Endothelial cell of umbilical vein (primary cell): ENCODE measurements at regions not wholly inside any gene's neighbourhood (a gene's known extent, or its start where the extent isn't known, plus 50 kb on each side); places are given as distances from the start of the nearest gene placed in this dataset.

Experiments
- BruUV-seq: library from RNA; stranded (reverse); fragments of 400-500 nt; replicated peaks from 2 replicates; lab custom pipeline; 2021; lab: Mats Ljungman, UMichigan
- CTCF ChIA-PET: fragments of 300-600, 350-600 bp; sonication (Branson Sonifier 250); formaldehyde crosslinking; loops from one replicate; lab custom pipeline; 2021; ENCODE audit warnings: antibody characterized with exemption, inconsistent platforms; lab: Charles Lee
- POLR2A ChIA-PET: fragments of 300-600, 350-600 bp; sonication (Branson Sonifier 250); formaldehyde crosslinking; loops from one replicate; lab custom pipeline; 2021; ENCODE audit warnings: antibody characterized with exemption, inconsistent platforms; lab: Charles Lee
- DNase-seq: peaks from one replicate; pipeline ENCODE4 v3.0.0-alpha.2; 2011; ENCODE audit warnings: low read depth, low spot score
- FAIRE-seq: peaks from 2 replicates; lab custom pipeline; 2011; peaks lifted over from hg19 to GRCh38; lab: Jason Lieb, UNC
- H2AFZ ChIP-seq: 2 replicates; pipeline ENCODE4 v1.6.0; 2012; ENCODE audit warnings: low read depth, low read length, control low read depth, inconsistent platforms
- H3K27ac ChIP-seq: 2 replicates; pipeline ENCODE4 v1.5.1; 2011; ENCODE audit warnings: low read depth, mild to moderate bottlenecking, control low read depth, low read length, moderate library complexity; ENCODE audit not compliant: insufficient read depth
- H3K27me3 ChIP-seq, 2 experiments: 2 replicates each; pipeline versions ENCODE4 v1.6.0 to v1.6.1; 2011; ENCODE audit warnings: low read length in 2 of 2, mixed read lengths in 1 of 2; ENCODE audit not compliant: control insufficient read depth in 2 of 2, insufficient read depth in 2 of 2
- H3K36me3 ChIP-seq, 2 experiments: 2 replicates in 1 of 2; 3 replicates in 1 of 2; pipeline ENCODE4 v1.5.1; 2011; ENCODE audit warnings: low read length in 2 of 2, mild to moderate bottlenecking in 1 of 2, moderate library complexity in 1 of 2; ENCODE audit not compliant: control insufficient read depth in 2 of 2, insufficient read depth in 2 of 2; ENCODE audit errors: extremely low read depth in 1 of 2
- H3K4me1 ChIP-seq: 3 replicates; pipeline ENCODE4 v1.5.1; 2011; ENCODE audit warnings: mild to moderate bottlenecking, low read length; ENCODE audit not compliant: control insufficient read depth, insufficient read depth; ENCODE audit errors: extremely low read depth
- H3K4me2 ChIP-seq: 2 replicates; pipeline ENCODE4 v1.6.1; 2011; ENCODE audit warnings: low read length, control low read depth, mixed read lengths; ENCODE audit not compliant: insufficient read depth
- H3K4me3 ChIP-seq, 3 experiments: fragments of 200-600 bp in 1 of 3; sonication (generic), shearing (Covaris generic) in 1 of 3; replicated peaks in 1 of 3; 2 replicates each; pipeline ENCODE4 v1.5.1; 2011 to 2016; ENCODE audit warnings: control low read depth in 3 of 3, low read length in 3 of 3, mild to moderate bottlenecking in 2 of 3, inconsistent platforms in 1 of 3, low read depth in 1 of 3, moderate library complexity in 1 of 3; ENCODE audit not compliant: insufficient read depth in 1 of 3
- H3K79me2 ChIP-seq: 2 replicates; pipeline ENCODE4 v1.6.0; 2012; ENCODE audit warnings: low read length, inconsistent platforms; ENCODE audit not compliant: control insufficient read depth, insufficient read depth
- H3K9ac ChIP-seq: replicated peaks from 2 replicates; pipeline ENCODE3; 2011; ENCODE audit warnings: low read length, control low read depth; ENCODE audit not compliant: insufficient read depth; ENCODE audit errors: extremely low read depth
- H3K9me1 ChIP-seq: replicated peaks from 3 replicates; pipeline ENCODE4 v1.6.0; 2011; ENCODE audit warnings: mild to moderate bottlenecking, low read length; ENCODE audit not compliant: control insufficient read depth, insufficient read depth; ENCODE audit errors: extremely low read depth
- H3K9me3 ChIP-seq: replicated peaks from 2 replicates; pipeline ENCODE4 v1.5.1; 2012; ENCODE audit warnings: low read length, inconsistent platforms; ENCODE audit not compliant: control insufficient read depth, insufficient read depth
- H4K20me1 ChIP-seq: replicated peaks from 2 replicates; pipeline ENCODE3; 2011; ENCODE audit warnings: mild to moderate bottlenecking, low read length; ENCODE audit not compliant: control insufficient read depth, insufficient read depth; ENCODE audit errors: extremely low read depth
- EZH2 ChIP-seq: IDR thresholded peaks from 2 replicates; pipeline ENCODE4 v1.6.1; 2012; ENCODE audit warnings: borderline replicate concordance, low read depth, mild to moderate bottlenecking, moderate library complexity, low read length, inconsistent platforms; ENCODE audit not compliant: severe bottlenecking
- FOS ChIP-seq: IDR thresholded peaks from 2 replicates; pipeline ENCODE4 v1.6.1; 2011; ENCODE audit warnings: mild to moderate bottlenecking, low read length, moderate library complexity, borderline replicate concordance; ENCODE audit not compliant: insufficient read depth
- GATA2 ChIP-seq: IDR thresholded peaks from 2 replicates; pipeline ENCODE4 v1.7.0; 2011; ENCODE audit warnings: low read depth, mild to moderate bottlenecking, moderate library complexity, mixed read lengths, low read length; ENCODE audit not compliant: insufficient read length, insufficient read depth
- JUN ChIP-seq: IDR thresholded peaks from 2 replicates; pipeline ENCODE4 v1.6.1; 2011; ENCODE audit warnings: borderline replicate concordance, low read depth; ENCODE audit not compliant: insufficient read length, insufficient read depth
- MYC ChIP-seq: IDR thresholded peaks from one replicate; pipeline ENCODE4 v1.6.1; 2011; ENCODE audit warnings: mild to moderate bottlenecking, low read depth, low read length
- POLR2A ChIP-seq: IDR thresholded peaks from 2 replicates; pipeline ENCODE4 v1.6.1; 2012; ENCODE audit warnings: low read depth, mild to moderate bottlenecking, control low read depth, low read length
- POLR2AphosphoS5 ChIP-seq: IDR thresholded peaks from 2 replicates; pipeline ENCODE4 v1.6.1; 2012; ENCODE audit warnings: low read depth, mild to moderate bottlenecking, control low read depth, low read length, moderate library complexity; ENCODE audit not compliant: insufficient read depth
- dilution Hi-C: fragments of 300-500 bp; cut with MboI; formaldehyde crosslinking; loops from one replicate; pipeline ENCODE4 v1.15.0; 2019; ENCODE audit warnings: low sequenced_read_pairs; ENCODE audit not compliant: extremely low pct_ligation_motif_present
- intact Hi-C: fragments of 100-400 bp; cut with micrococcal nuclease; formaldehyde crosslinking; loops from one replicate; pipeline ENCODE4 v1.10.0; 2022
- TF ChIP-seq, protein P1 (sequence below), 2 donors: IDR thresholded peaks; 1 replicate in 1 of 2; 2 replicates in 1 of 2; pipeline ENCODE4 v1.5.1; 2011; ENCODE audit warnings: low read length in 2 of 2, mild to moderate bottlenecking in 2 of 2, moderate library complexity in 2 of 2, control low read depth in 1 of 2, inconsistent platforms in 1 of 2, low read depth in 1 of 2; ENCODE audit not compliant: insufficient read depth in 1 of 2; ENCODE audit errors: extremely low read depth in 1 of 2
- TF ChIP-seq, protein P2 (sequence below): IDR thresholded peaks from 2 replicates; pipeline ENCODE4 v1.6.1; 2011; ENCODE audit not compliant: insufficient read depth, insufficient read length

DNA sequence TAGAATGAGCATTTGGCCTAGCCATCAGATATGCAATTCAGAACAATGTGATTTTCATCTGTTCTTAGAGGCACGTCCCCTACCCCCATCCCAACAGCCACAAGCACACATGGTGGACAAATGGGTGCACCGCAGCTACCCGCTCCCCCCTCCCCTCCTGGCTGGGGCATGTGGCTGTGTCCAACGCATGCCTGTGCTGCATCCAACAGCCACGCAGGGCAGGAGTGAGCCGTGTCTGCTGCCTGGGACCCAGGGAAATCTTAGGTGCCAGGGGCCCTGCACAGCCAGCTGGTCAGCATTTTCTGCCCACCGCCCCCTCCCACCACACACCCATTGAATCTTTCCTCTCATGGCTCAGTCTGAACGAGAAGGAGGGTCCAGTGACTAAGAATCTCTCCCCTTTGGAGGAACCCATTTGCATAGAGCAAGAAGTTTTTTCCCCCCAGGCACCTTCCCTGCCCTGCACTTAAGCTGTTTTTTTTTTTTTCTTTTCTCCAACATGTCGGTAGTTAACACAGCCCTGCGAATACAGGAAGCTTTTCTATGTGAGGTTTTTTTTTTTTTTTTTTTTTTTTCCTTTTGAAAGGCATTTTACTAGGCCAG, 138.9 kb downstream of the WDR11 start:
- Histone ChIP-seq H3K4me1 (no peaks in the 10 kb centered on the region), H3K4me3 (no peak overlapping the region), H3K27ac (no peak overlapping the region), H2AFZ (no peak overlapping the region), H3K9ac (no peak overlapping the region), H3K4me2 (no peak overlapping the region), H4K20me1 (no peaks in the 10 kb centered on the region), H3K36me3 (no peaks in the 10 kb centered on the region), H3K79me2 (no peaks in the 10 kb centered on the region), H3K9me3 (peaks cover 2% of the 10 kb centered on the region), H3K27me3 (no peaks in the 10 kb centered on the region), H3K9me1 (no peaks in the 10 kb centered on the region)
- ChIA-PET POLR2A (no interaction called here), CTCF (interaction anchor here (0.7 kb wide), 1 partner anchor 45 kb away, joined by 4 read pairs; no protein-coding TSS in a partner anchor)
- FAIRE-seq (no peak), DNase-seq (no peak)
- dilution Hi-C loops = no loop called here
- TF ChIP-seq POLR2AphosphoS5 = no peak
- TF ChIP-seq POLR2A = no peak
- no peak for TF ChIP-seq EZH2
- no peak for TF ChIP-seq FOS
- TF ChIP-seq GATA2 = no peak
- TF ChIP-seq, protein P1, sequence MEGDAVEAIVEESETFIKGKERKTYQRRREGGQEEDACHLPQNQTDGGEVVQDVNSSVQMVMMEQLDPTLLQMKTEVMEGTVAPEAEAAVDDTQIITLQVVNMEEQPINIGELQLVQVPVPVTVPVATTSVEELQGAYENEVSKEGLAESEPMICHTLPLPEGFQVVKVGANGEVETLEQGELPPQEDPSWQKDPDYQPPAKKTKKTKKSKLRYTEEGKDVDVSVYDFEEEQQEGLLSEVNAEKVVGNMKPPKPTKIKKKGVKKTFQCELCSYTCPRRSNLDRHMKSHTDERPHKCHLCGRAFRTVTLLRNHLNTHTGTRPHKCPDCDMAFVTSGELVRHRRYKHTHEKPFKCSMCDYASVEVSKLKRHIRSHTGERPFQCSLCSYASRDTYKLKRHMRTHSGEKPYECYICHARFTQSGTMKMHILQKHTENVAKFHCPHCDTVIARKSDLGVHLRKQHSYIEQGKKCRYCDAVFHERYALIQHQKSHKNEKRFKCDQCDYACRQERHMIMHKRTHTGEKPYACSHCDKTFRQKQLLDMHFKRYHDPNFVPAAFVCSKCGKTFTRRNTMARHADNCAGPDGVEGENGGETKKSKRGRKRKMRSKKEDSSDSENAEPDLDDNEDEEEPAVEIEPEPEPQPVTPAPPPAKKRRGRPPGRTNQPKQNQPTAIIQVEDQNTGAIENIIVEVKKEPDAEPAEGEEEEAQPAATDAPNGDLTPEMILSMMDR (IDR thresholded peaks at IDR 0.05; ENCODE audit: extremely low read depth in 1 of 2, insufficient read depth in 1 of 2, low read depth in 1 of 2, low read length in 2 of 2) = no peak
- no peak for TF ChIP-seq MYC
- TF ChIP-seq, protein P2, sequence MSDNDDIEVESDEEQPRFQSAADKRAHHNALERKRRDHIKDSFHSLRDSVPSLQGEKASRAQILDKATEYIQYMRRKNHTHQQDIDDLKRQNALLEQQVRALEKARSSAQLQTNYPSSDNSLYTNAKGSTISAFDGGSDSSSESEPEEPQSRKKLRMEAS = no peak
- TF ChIP-seq JUN = no peak
- BruUV-seq = no TSS peak
- intact Hi-C loops = no loop called here
